Astrocyte of the cerebellum (primary cell): ENCODE measurements at regions not wholly inside any gene's neighbourhood (a gene's known extent, or its start where the extent isn't known, plus 50 kb on each side); places are given as distances from the start of the nearest gene placed in this dataset.

ENCODE experiments used
- DNase-seq: peaks from one replicate; pipeline ENCODE4 v3.0.0-alpha.2; 2011; ENCODE audit warnings: low read depth
- H3K4me3 ChIP-seq: 2 replicates; pipeline ENCODE4 v1.5.1; 2011; ENCODE audit warnings: mild to moderate bottlenecking, low read depth, low read length, moderate library complexity
- in situ Hi-C: cut with HindIII; loops from 2 replicates; pipeline ENCODE4 v1.10.0; 2017; ENCODE audit warnings: low sequenced_read_pairs
- TF ChIP-seq, protein P1 (sequence below): IDR thresholded peaks from 2 replicates; pipeline ENCODE4 v1.5.1; 2012; ENCODE audit warnings: low read length, low read depth, moderate library complexity, mild to moderate bottlenecking; ENCODE audit errors: missing control alignments

DNA sequence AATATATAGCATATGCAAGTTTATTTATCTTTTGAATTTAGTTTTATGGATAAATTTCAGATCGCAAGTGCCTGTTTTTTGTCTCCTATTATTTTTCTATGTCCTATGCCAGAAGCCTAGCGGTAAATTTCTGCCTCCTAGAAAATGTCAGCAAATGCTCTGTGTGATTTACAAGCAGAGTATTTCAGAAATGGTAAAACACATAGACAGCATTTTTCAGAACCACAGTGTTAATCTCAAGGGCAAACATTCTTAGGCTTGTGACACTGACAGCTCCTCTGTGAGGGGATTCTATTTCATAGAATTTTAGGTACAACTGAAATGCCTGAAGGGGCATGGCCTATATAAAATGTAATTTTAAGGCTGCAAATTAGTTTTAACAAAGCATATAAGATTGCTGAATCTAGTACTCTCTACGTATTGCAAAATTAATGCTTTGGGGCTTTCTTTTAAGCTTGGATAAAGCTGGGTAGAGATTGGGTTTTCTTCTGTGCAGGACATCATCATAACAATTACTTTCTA lies 89.9 kb upstream of the PTCHD4 start:
- H3K4me3 ChIP-seq, result no peak overlapping the region
- TF ChIP-seq, protein P1, sequence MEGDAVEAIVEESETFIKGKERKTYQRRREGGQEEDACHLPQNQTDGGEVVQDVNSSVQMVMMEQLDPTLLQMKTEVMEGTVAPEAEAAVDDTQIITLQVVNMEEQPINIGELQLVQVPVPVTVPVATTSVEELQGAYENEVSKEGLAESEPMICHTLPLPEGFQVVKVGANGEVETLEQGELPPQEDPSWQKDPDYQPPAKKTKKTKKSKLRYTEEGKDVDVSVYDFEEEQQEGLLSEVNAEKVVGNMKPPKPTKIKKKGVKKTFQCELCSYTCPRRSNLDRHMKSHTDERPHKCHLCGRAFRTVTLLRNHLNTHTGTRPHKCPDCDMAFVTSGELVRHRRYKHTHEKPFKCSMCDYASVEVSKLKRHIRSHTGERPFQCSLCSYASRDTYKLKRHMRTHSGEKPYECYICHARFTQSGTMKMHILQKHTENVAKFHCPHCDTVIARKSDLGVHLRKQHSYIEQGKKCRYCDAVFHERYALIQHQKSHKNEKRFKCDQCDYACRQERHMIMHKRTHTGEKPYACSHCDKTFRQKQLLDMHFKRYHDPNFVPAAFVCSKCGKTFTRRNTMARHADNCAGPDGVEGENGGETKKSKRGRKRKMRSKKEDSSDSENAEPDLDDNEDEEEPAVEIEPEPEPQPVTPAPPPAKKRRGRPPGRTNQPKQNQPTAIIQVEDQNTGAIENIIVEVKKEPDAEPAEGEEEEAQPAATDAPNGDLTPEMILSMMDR, result no peak
- in situ Hi-C loops, result no loop called here
- DNase-seq, result no peak

DNA sequence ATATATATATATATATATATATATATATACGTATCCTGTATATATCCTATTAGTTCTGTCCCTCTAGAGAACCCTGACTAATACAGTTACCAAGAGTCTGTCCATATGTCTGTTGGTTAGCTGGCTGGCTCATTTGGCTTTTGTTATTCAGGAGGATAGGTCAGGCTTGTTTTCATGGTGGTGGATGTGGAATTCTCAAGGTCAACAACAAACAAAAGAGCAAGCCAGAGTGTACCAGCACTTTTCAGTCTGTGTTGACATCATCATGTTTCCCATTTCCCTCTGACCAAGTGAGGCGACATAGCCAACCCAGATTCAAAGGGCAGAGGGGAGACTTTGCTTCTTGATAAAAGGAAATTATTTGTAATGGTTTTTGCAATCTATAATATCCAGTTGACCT lies 88.5 kb upstream of the PTCHD4 start:
- no peak for DNase-seq
- TF ChIP-seq, protein P1, result no peak
- in situ Hi-C loops, result no loop called here
- no peak overlapping the region for H3K4me3 ChIP-seq

DNA sequence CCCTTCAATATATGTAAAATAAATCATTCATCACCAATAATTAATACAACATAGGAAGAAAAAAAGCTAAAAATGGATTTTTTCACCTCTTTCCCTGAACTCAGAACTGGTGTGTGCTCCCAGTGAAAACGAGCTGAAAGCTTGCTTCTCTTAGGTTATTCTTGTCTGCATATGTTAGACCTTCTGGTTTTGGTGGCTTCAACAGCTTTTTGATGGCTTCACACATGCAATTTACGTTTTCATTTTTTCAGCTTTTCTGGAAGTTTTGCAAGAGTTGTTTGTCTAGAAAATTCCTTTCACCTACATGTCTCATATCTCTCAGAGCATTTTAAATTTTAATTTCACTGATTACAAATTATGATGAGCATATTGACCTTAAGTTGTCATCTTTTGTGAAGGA lies 86.9 kb upstream of the PTCHD4 start:
- no peak for DNase-seq
- TF ChIP-seq, protein P1, result no peak
- in situ Hi-C loops, result no loop called here

DNA sequence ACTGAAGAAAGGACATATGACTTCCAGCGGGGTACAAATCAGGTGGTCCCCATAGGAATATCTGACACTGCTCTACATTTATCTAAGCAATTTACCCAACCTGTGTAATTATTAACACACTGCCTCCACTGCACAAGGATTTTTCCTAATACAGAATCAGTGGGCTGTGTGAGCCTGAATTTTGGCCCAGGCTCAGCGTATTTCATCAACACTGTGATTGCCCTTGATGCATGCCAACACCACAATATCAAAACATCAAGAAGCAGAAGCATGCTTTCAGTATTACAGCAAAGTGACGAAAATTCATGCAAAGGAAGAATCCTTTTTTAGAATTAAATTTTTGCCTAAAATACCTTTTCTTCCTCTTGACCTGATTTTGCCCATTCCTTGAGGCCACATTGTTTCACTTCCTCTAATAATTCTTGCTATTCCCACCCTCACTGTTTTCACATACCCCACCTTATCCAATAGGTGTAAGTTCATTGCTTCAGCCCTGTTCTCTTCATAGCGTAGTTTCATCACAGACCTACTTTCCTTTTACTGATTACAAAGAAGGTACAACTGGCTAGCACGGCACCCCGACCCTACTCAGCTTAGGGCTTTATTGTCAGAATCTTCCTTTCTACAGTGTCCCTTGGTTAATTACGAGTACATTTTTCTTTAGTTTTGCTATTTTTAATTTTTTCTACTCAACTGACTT lies 83.7 kb upstream of the PTCHD4 start:
- no peak for DNase-seq
- TF ChIP-seq, protein P1, result no peak
- no peak overlapping the region for H3K4me3 ChIP-seq
- in situ Hi-C loops, result no loop called here

More for the DNA sequence above, 86.9 kb upstream of the PTCHD4 start:
- no peak overlapping the region for H3K4me3 ChIP-seq

DNA sequence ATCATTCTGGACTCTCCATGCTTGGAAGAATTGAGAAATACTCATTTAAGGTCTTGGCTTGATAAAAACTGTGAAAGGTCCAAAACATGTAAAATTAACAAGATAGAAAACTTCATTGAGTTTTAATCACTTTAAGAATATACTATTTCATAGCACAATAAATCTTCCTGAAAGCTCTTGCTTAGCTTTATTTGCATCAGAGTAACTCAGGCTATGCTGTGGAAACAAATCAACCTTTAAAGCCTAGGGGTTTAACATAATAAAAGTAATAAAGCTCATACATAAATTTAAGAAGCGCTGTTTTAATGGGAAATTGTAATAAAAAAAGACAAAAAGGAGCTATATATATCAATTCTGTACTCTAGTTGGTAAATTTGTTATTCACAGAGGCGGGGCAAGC lies 77.2 kb upstream of the PTCHD4 start:
- TF ChIP-seq, protein P1, result no peak
- DNase-seq, result no peak
- in situ Hi-C loops, result no loop called here
- H3K4me3 ChIP-seq, result no peak overlapping the region

DNA sequence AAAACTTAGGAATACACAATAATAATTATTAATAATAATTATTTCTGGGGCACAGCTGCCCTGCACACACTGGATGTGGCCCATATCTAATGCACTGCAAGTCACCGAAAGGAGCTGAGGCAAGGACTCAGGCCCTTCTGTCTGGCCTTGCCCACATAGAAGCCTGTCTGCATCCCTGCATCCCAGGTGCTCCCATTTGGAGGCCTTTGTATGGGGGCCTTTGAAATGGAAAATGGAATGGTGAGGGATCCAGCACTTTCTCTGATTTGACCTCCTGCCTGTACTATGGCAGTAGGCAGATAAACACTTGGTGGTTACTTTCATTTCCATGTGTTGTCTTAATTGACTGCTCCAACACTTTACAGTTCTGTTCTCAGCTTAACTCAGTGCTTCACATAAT lies 75.7 kb upstream of the PTCHD4 start:
- in situ Hi-C loops, result no loop called here
- TF ChIP-seq, protein P1, result no peak
- no peak for DNase-seq
- H3K4me3 ChIP-seq, result no peak overlapping the region
